GM18508 (cell line): ENCODE measurements at regions not wholly inside any gene's neighbourhood (a gene's known extent, or its start where the extent isn't known, plus 50 kb on each side); places are given as distances from the start of the nearest gene placed in this dataset.

Experiments used
- ATAC-seq: cut with Tn5 transposase; IDR thresholded peaks from one replicate; pipeline ENCODE4 v1.9.1; 2021; ENCODE audit warnings: moderate number of reproducible peaks; ENCODE audit not compliant: insufficient read depth, unreplicated experiment

GRCh38 chr1:193355626-193356025 is 169.2 kb upstream of the B3GALT2 start:
- no peak for ATAC-seq

DNA sequence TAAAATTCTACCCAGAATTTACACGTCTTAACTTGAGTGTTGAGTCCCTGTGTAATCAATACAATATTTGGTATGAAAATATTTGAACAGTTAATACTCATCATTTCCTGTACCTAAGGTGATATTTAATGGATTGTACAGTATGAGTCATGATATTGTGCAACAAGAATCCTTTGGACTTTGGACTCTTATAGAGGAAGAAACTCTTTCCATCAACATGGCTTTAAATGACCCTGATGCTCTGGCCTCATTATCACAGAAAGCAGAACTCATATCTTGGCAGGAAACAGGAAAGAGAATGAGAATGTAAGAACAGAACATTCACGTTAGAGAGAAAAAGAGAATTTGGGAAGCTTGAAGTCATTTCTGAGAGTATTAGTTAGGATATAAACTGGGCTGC is 168.8 kb upstream of the B3GALT2 start:
- no peak for ATAC-seq

DNA sequence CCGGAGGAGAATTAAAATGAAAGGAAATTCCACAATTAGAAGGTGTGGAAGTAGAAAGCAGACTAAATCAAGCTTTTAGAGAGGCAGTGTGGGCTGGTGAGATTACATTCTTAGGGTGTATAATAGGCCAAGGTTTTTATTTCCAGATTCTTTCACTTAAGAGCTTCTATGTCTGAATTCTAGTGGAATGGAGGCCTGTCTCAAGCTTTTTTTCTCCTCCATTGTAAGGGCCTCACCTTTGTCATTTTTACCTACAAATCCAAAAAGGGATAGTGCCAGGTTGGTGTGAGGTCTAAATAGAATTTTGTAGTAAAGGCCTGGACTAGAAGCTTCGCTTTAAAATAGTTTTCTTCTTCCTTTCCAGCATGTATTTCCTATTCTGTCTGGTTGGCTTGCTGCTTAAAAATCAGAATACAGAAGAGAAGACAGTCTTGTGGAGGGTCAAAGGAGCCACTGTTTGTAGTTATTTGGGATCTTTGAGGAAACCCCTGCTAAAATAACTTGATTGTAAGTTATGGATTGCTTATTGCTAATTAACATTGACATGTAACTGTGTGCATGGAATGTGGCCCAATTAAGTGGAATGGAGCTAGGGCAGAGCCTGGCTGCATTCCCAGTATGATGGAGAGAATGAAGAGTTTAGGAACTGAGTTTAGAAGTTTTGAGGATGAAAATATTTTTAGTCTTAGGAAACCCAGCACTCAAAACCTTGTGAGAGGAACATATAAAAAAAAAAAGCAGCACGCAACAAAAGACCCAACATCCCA is 162.5 kb upstream of the B3GALT2 start:
- ATAC-seq = no peak

GRCh38 chr1:193348091-193348768 is 161.8 kb upstream of the B3GALT2 start:
- ATAC-seq = no peak

DNA sequence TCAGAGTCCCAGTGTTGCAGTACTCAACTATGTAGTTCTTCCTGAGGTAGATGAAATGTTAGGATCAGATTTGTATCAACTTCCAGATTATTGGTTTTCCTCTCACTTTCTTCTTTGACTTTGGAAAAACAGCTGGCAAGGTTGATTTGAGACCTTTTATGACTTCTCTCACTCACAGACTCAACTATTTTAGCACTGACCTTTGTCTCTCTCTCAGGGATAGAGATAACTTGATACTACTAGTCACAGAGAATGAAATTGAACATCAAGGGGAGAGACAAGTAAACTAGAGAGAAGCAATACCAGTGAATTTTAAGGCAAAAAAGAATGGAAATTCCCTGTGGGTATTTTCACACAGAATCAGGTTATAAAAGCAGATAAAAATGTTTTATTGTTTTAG is 159.7 kb upstream of the B3GALT2 start:
- ATAC-seq = no peak

- ATAC-seq = no peak
These were observed 156.4 kb upstream of the B3GALT2 start for GRCh38 chr1:193342811-193343210.

DNA sequence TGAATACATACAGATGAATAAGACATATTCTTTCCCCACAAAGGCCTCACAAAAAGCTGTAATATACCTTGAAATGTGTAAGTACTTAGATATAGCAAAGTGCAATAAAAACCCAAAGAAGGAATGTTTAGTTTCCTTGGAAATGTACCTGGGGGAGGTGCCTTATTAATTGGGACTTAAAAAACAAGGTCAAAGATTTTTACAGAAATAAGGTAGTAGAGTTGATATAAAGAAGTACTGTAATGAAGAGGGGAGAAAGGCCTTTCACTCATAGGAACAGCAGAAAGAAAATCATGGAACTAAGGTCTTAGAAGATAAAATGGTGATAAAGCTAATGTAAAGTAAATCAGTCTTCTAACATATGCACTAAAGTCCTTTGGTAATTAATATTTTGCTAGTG is 153.9 kb upstream of the B3GALT2 start:
- ATAC-seq = no peak

GRCh38 chr1:193339401-193339800 is 153.0 kb upstream of the B3GALT2 start:
- no peak for ATAC-seq

DNA sequence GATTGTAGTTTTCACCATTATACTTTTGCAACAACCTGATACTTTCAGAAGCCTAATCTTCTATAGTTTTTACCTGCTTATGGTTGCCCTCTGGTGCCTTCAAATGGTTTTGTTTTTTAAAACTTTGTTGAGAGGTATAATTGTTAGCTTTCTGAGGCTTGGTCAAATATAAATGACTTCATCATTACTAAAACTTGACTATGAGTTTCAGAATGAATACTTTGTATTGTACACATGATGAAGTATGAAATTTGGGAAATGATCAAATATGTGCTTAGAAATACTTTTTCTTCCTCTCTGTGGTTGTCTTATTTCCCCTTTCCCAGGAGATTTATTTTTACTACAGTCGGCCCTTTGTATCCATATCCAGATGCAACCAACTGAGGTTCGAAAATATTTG is 151.8 kb upstream of the B3GALT2 start:
- ATAC-seq = peak; percentile 63

- ATAC-seq = no peak
These were observed 149.5 kb upstream of the B3GALT2 start for GRCh38 chr1:193335806-193336428.

DNA sequence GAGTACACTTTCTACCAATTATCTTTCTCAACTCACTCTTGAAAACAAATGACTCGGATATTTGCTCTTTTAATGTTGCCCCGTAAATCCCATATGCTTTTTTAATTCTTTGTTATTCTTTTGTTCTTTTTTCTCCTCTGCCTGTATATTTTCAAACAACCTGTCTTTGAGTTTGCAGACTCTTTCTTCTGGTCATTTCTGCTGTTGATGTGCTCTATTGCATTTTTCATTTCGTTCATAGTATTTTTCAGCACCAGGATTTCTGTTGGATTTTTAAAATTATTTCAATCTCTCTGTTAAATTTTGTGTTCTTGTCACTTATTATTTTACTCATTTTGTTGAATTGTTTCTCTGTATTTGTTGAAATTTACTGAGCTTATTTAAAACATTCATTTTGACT is 146.8 kb upstream of the B3GALT2 start:
- no peak for ATAC-seq

GRCh38 chr1:193326296-193326695 is 139.9 kb upstream of the B3GALT2 start:
- ATAC-seq = no peak

DNA sequence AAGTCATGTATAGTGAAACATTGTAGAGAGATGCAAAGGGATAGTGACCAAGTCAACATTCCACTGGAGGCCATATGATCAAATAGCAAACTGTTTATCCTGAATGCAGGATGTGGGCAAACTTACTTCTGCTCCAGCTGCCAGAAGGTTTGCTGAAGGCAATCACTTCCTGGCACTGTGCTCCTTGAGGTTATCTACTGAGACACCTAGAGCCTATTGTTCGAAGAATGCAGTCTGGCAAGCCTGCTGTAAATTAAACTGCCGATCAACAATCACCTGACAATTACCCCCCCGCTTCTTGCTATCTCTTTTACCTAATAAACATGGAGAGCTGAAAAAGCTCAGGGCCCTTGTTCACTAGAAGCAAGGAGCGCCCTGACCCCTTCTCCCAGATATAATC is 139.4 kb upstream of the B3GALT2 start:
- ATAC-seq = no peak

GRCh38 chr1:193325042-193325441 is 138.6 kb upstream of the B3GALT2 start:
- no peak for ATAC-seq

GRCh38 chr1:193322211-193322610 is 135.8 kb upstream of the B3GALT2 start:
- no peak for ATAC-seq

DNA sequence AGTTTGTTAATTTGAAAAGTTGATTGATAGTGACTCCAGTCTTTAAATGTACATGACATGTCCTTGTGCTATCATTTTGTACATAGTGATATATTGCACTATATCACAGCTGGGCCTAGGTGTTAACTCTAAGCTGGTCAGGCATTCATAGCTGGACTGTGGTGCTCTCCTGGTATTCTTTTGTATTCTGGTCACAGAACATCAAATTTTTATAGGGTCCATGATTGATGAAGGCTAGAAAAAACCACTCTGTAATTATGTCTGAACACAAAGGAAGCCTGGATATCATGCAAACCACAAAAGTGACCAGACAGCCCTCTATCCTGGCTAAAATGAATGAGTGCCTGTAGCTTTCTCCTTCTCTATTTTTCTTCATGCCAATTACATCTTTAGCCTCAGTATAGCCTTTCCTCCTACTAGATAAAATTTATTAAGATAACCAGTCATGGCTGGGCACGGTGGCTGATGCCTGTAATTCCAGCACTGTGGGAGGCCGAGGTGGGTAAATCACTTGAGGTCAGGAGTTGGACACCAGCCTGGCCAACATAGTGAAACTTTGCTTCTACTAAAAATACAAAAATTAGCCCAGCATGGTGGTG is 134.9 kb upstream of the B3GALT2 start:
- ATAC-seq = no peak

- no peak for ATAC-seq
These were observed 133.9 kb upstream of the B3GALT2 start for GRCh38 chr1:193320270-193320669.

GRCh38 chr1:193318347-193318746 is 131.9 kb upstream of the B3GALT2 start:
- no peak for ATAC-seq

GRCh38 chr1:193313354-193314140 is 127.1 kb upstream of the B3GALT2 start:
- no peak for ATAC-seq

- ATAC-seq = no peak
These were observed 126.0 kb upstream of the B3GALT2 start for GRCh38 chr1:193312432-193312831.
